WTC11 (cell line): ENCODE measurements at regions not wholly inside any gene's neighbourhood (a gene's known extent, or its start where the extent isn't known, plus 50 kb on each side); places are given as distances from the start of the nearest gene placed in this dataset.
A peak's percentile ranks its signal among the peaks of the same experiment; 100 is the strongest.

ENCODE experiments used
- ATAC-seq: fragments of 200-7000 bp; cut with Tn5 transposase; 2 replicates; pipeline ENCODE4 v1.10.0; 2021; ENCODE audit warnings: mild to moderate bottlenecking, moderate library complexity
- CTCF ChIA-PET: fragments of 300-600 bp; sonication (Branson Sonifier 250); formaldehyde crosslinking; loops from one replicate; lab custom pipeline; 2021; ENCODE audit warnings: antibody characterized with exemption; lab: Charles Lee
- POLR2A ChIA-PET: fragments of 350-600 bp; sonication (Branson Sonifier 250); formaldehyde crosslinking; loops from one replicate; lab custom pipeline; 2021; ENCODE audit warnings: antibody characterized with exemption; lab: Charles Lee
- DNase-seq: peaks from one replicate; pipeline ENCODE4 v3.0.0; 2021; ENCODE audit warnings: low spot score
- H3K27ac Mint-ChIP-seq: 2 replicates; pipeline ENCODE4 v1.8.0; 2021; ENCODE audit warnings: mixed read lengths
- H3K27me3 Mint-ChIP-seq: 2 replicates; pipeline ENCODE4 v1.8.0; 2021; ENCODE audit warnings: low read depth, mild to moderate bottlenecking, moderate library complexity, mixed read lengths
- H3K36me3 Mint-ChIP-seq: 2 replicates; pipeline ENCODE4 v1.8.0; 2021; ENCODE audit warnings: mixed read lengths
- H3K4me1 Mint-ChIP-seq: 2 replicates; pipeline ENCODE4 v1.8.0; 2022; ENCODE audit warnings: mixed read lengths
- H3K4me3 Mint-ChIP-seq: 2 replicates; pipeline ENCODE4 v1.8.0; 2021; ENCODE audit warnings: mild to moderate bottlenecking, moderate library complexity, mixed read lengths
- H3K9me3 Mint-ChIP-seq: 2 replicates; pipeline ENCODE4 v1.8.0; 2021; ENCODE audit warnings: mixed read lengths
- CBFB ChIP-seq: sonication (generic); formaldehyde crosslinking; IDR thresholded peaks from 2 replicates; pipeline ENCODE4 v1.8.1; 2022; ENCODE audit warnings: mild to moderate bottlenecking, low read depth, missing genetic modification reagents
- CREB1 ChIP-seq: sonication (generic); formaldehyde crosslinking; IDR thresholded peaks from 2 replicates; pipeline ENCODE4 v1.8.0; 2023; ENCODE audit warnings: mild to moderate bottlenecking, missing genetic modification reagents
- ELF4 ChIP-seq: sonication (generic); formaldehyde crosslinking; IDR thresholded peaks from 2 replicates; pipeline ENCODE4 v1.8.1; 2022; ENCODE audit warnings: low read depth, mild to moderate bottlenecking, moderate library complexity, missing genetic modification reagents
- ETV6 ChIP-seq: sonication (generic); formaldehyde crosslinking; IDR thresholded peaks from 2 replicates; pipeline ENCODE4 v1.8.1; 2022; ENCODE audit warnings: mild to moderate bottlenecking, missing genetic modification reagents
- MYBL2 ChIP-seq: sonication (generic); formaldehyde crosslinking; IDR thresholded peaks from 2 replicates; pipeline ENCODE4 v1.8.1; 2023; ENCODE audit warnings: mild to moderate bottlenecking, moderate library complexity, missing genetic modification reagents
- NR2C2 ChIP-seq: sonication (generic); formaldehyde crosslinking; IDR thresholded peaks from 2 replicates; pipeline ENCODE4 v1.8.0; 2022; ENCODE audit warnings: mild to moderate bottlenecking, missing genetic modification reagents
- OVOL2 ChIP-seq: fragments of 250-450 bp; sonication (Bioruptor Pico); IDR thresholded peaks from 2 replicates; pipeline ENCODE4 v1.9.0; 2021; ENCODE audit warnings: mild to moderate bottlenecking, borderline replicate concordance
- SMAD3 ChIP-seq: sonication (generic); formaldehyde crosslinking; IDR thresholded peaks from 2 replicates; pipeline ENCODE4 v1.8.0; 2022; ENCODE audit warnings: missing genetic modification reagents, mild to moderate bottlenecking, borderline replicate concordance
- SOX15 ChIP-seq: fragments of 250-450 bp; sonication (Bioruptor Pico); IDR thresholded peaks from 2 replicates; pipeline ENCODE4 v1.9.0; 2021; ENCODE audit warnings: mild to moderate bottlenecking
- TCF7 ChIP-seq: sonication (generic); formaldehyde crosslinking; IDR thresholded peaks from 2 replicates; pipeline ENCODE4 v1.8.0; 2022; ENCODE audit warnings: mild to moderate bottlenecking, low read depth, missing genetic modification reagents, moderate library complexity
- ZBTB21 ChIP-seq: sonication (generic); formaldehyde crosslinking; IDR thresholded peaks from 2 replicates; pipeline ENCODE4 v1.8.1; 2023; ENCODE audit warnings: mild to moderate bottlenecking, missing genetic modification reagents, borderline replicate concordance
- ZNF232 ChIP-seq: sonication (generic); formaldehyde crosslinking; IDR thresholded peaks from 2 replicates; pipeline ENCODE4 v1.8.0; 2022; ENCODE audit warnings: mild to moderate bottlenecking, missing genetic modification reagents
- ZNF263 ChIP-seq: sonication (generic); formaldehyde crosslinking; IDR thresholded peaks from 2 replicates; pipeline ENCODE4 v1.8.1; 2022; ENCODE audit warnings: low read depth, mild to moderate bottlenecking, moderate library complexity, missing genetic modification reagents
- ZNF416 ChIP-seq: fragments of 250-450 bp; sonication (Bioruptor Pico); IDR thresholded peaks from 2 replicates; pipeline ENCODE4 v1.9.0; 2021; ENCODE audit warnings: mild to moderate bottlenecking, inconsistent platforms
- ZNF423 ChIP-seq: fragments of 250-450 bp; sonication (Bioruptor Pico); IDR thresholded peaks from 2 replicates; pipeline ENCODE4 v2.1.2; 2022; ENCODE audit warnings: mild to moderate bottlenecking, moderate library complexity
- TF ChIP-seq, protein P1 (sequence below): sonication (generic); formaldehyde crosslinking; IDR thresholded peaks from 2 replicates; pipeline ENCODE4 v1.8.1; 2022; ENCODE audit warnings: mild to moderate bottlenecking, missing genetic modification reagents, moderate library complexity, borderline replicate concordance
- TF ChIP-seq, protein P2 (sequence below): sonication (generic); formaldehyde crosslinking; IDR thresholded peaks from 2 replicates; pipeline ENCODE4 v1.8.1; 2023; ENCODE audit warnings: mild to moderate bottlenecking, missing genetic modification reagents
- TF ChIP-seq, protein P3 (sequence below): fragments of 250-450 bp; sonication (Bioruptor Pico); IDR thresholded peaks from 2 replicates; pipeline ENCODE4 v1.9.0; 2021; ENCODE audit warnings: mild to moderate bottlenecking, borderline replicate concordance
- TF ChIP-seq, protein P4 (sequence below): fragments of 250-450 bp; sonication (Bioruptor Pico); IDR thresholded peaks from 2 replicates; pipeline ENCODE4 v1.8.0; 2021; ENCODE audit warnings: mild to moderate bottlenecking
- TF ChIP-seq, protein P5 (sequence below): fragments of 200-600 bp; IDR thresholded peaks from 2 replicates; pipeline ENCODE4 v1.8.0; 2022; ENCODE audit warnings: antibody characterized with exemption
- TF ChIP-seq, protein P6 (sequence below): sonication (generic); formaldehyde crosslinking; conservative IDR thresholded peaks from 2 replicates; pipeline ENCODE4 v1.8.1; 2023; ENCODE audit warnings: mild to moderate bottlenecking, low read depth, missing genetic modification reagents, moderate library complexity
- TF ChIP-seq, protein P7 (sequence below): fragments of 250-450 bp; sonication (Bioruptor Pico); conservative IDR thresholded peaks from 2 replicates; pipeline ENCODE4 v1.9.0; 2021; ENCODE audit warnings: mild to moderate bottlenecking

DNA sequence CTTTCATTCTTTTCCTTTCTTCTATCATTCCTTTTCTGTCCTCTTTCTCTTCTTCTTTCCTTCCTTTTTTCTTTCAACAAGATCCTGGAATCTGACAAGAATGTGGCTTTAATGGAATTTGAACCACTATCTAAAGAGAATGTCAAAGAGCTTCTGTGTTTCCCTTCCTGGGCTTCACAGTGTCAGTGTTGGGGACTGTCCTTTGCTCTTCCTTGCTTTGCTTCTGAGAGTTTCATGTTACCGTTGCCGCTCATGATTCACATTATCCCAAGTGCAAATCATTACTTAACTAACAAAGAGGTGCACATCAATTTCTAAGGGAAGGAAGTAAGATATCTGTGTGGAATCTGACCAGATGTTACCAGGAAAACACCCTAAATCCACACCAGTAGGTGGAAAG, 90.5 kb upstream of the DDIT4L start:
- no peak overlapping the region for H3K4me3 Mint-ChIP-seq
- no peaks in the 10 kb centered on the region for H3K36me3 Mint-ChIP-seq
- H3K27me3 Mint-ChIP-seq = no peaks in the 10 kb centered on the region
- no peak for TF ChIP-seq ETV6 (CRISPR knock-in tag)
- TF ChIP-seq NR2C2 = no peak
- TF ChIP-seq, protein P1, sequence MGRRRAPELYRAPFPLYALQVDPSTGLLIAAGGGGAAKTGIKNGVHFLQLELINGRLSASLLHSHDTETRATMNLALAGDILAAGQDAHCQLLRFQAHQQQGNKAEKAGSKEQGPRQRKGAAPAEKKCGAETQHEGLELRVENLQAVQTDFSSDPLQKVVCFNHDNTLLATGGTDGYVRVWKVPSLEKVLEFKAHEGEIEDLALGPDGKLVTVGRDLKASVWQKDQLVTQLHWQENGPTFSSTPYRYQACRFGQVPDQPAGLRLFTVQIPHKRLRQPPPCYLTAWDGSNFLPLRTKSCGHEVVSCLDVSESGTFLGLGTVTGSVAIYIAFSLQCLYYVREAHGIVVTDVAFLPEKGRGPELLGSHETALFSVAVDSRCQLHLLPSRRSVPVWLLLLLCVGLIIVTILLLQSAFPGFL = no peak
- no peak for TF ChIP-seq CREB1 (CRISPR knock-in tag)
- no peak for TF ChIP-seq CBFB
- TF ChIP-seq, protein P2, sequence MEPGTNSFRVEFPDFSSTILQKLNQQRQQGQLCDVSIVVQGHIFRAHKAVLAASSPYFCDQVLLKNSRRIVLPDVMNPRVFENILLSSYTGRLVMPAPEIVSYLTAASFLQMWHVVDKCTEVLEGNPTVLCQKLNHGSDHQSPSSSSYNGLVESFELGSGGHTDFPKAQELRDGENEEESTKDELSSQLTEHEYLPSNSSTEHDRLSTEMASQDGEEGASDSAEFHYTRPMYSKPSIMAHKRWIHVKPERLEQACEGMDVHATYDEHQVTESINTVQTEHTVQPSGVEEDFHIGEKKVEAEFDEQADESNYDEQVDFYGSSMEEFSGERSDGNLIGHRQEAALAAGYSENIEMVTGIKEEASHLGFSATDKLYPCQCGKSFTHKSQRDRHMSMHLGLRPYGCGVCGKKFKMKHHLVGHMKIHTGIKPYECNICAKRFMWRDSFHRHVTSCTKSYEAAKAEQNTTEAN (CRISPR knock-in tag) = no peak
- TF ChIP-seq ZNF232 = no peak
- no peak for TF ChIP-seq TCF7 (CRISPR knock-in tag)
- TF ChIP-seq ZNF423 (CRISPR knock-in tag) = no peak
- TF ChIP-seq ZNF416 (CRISPR knock-in tag) = no peak
- TF ChIP-seq SMAD3 (CRISPR knock-in tag) = no peak
- no peak for TF ChIP-seq ZNF263 (CRISPR knock-in tag)
- TF ChIP-seq, protein P3, sequence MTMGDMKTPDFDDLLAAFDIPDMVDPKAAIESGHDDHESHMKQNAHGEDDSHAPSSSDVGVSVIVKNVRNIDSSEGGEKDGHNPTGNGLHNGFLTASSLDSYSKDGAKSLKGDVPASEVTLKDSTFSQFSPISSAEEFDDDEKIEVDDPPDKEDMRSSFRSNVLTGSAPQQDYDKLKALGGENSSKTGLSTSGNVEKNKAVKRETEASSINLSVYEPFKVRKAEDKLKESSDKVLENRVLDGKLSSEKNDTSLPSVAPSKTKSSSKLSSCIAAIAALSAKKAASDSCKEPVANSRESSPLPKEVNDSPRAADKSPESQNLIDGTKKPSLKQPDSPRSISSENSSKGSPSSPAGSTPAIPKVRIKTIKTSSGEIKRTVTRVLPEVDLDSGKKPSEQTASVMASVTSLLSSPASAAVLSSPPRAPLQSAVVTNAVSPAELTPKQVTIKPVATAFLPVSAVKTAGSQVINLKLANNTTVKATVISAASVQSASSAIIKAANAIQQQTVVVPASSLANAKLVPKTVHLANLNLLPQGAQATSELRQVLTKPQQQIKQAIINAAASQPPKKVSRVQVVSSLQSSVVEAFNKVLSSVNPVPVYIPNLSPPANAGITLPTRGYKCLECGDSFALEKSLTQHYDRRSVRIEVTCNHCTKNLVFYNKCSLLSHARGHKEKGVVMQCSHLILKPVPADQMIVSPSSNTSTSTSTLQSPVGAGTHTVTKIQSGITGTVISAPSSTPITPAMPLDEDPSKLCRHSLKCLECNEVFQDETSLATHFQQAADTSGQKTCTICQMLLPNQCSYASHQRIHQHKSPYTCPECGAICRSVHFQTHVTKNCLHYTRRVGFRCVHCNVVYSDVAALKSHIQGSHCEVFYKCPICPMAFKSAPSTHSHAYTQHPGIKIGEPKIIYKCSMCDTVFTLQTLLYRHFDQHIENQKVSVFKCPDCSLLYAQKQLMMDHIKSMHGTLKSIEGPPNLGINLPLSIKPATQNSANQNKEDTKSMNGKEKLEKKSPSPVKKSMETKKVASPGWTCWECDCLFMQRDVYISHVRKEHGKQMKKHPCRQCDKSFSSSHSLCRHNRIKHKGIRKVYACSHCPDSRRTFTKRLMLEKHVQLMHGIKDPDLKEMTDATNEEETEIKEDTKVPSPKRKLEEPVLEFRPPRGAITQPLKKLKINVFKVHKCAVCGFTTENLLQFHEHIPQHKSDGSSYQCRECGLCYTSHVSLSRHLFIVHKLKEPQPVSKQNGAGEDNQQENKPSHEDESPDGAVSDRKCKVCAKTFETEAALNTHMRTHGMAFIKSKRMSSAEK (CRISPR knock-in tag) = no peak
- TF ChIP-seq, protein P4, sequence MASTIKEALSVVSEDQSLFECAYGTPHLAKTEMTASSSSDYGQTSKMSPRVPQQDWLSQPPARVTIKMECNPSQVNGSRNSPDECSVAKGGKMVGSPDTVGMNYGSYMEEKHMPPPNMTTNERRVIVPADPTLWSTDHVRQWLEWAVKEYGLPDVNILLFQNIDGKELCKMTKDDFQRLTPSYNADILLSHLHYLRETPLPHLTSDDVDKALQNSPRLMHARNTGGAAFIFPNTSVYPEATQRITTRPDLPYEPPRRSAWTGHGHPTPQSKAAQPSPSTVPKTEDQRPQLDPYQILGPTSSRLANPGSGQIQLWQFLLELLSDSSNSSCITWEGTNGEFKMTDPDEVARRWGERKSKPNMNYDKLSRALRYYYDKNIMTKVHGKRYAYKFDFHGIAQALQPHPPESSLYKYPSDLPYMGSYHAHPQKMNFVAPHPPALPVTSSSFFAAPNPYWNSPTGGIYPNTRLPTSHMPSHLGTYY = no peak
- TF ChIP-seq SOX15 (CRISPR knock-in tag) = no peak
- no peak for TF ChIP-seq ELF4
- no peak for TF ChIP-seq OVOL2
- TF ChIP-seq ZBTB21 = no peak
- TF ChIP-seq, protein P5, sequence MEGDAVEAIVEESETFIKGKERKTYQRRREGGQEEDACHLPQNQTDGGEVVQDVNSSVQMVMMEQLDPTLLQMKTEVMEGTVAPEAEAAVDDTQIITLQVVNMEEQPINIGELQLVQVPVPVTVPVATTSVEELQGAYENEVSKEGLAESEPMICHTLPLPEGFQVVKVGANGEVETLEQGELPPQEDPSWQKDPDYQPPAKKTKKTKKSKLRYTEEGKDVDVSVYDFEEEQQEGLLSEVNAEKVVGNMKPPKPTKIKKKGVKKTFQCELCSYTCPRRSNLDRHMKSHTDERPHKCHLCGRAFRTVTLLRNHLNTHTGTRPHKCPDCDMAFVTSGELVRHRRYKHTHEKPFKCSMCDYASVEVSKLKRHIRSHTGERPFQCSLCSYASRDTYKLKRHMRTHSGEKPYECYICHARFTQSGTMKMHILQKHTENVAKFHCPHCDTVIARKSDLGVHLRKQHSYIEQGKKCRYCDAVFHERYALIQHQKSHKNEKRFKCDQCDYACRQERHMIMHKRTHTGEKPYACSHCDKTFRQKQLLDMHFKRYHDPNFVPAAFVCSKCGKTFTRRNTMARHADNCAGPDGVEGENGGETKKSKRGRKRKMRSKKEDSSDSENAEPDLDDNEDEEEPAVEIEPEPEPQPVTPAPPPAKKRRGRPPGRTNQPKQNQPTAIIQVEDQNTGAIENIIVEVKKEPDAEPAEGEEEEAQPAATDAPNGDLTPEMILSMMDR = no peak
- no peaks in the 10 kb centered on the region for H3K9me3 Mint-ChIP-seq
- CTCF ChIA-PET = no interaction called here
- DNase-seq (no peak), ATAC-seq (peak; percentile 26; the same call in 1 of the 2 replicates)
- POLR2A ChIA-PET = no interaction called here
- peak overlapping the region; percentile 7; the same call in 1 of the 2 replicates for H3K27ac Mint-ChIP-seq
- peaks cover 34% of the 10 kb centered on the region for H3K4me1 Mint-ChIP-seq

DNA sequence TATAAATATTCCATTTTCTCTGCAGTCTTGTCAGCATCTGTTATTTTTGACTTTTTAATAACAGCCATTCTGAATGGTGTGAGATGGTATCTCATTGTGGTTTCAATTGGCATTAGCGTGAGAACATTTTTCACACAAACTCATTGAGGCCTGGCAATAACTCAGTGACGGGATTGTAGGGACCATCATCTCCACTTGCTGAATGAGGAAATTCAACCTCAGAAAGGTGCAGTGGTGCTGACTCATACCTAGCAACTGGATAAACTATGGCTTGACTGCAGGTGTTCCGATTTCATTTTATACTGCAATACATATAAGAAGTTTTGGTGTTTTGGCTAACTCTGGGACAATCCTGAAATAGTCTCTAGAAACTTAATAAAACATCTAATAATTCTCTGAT, 88.3 kb upstream of the DDIT4L start:
- DNase-seq (no peak), ATAC-seq (no peak)
- H3K4me1 Mint-ChIP-seq = peaks cover 13% of the 10 kb centered on the region
- H3K4me3 Mint-ChIP-seq = no peak overlapping the region
- ChIA-PET CTCF (no interaction called here), POLR2A (no interaction called here)
- no peaks in the 10 kb centered on the region for H3K27me3 Mint-ChIP-seq
- no peaks in the 10 kb centered on the region for H3K36me3 Mint-ChIP-seq
- H3K9me3 Mint-ChIP-seq = no peaks in the 10 kb centered on the region
- no peak overlapping the region for H3K27ac Mint-ChIP-seq
- TF ChIP-seq MYBL2 = no peak
- no peak for TF ChIP-seq ZNF263 (CRISPR knock-in tag)
- TF ChIP-seq, protein P6, sequence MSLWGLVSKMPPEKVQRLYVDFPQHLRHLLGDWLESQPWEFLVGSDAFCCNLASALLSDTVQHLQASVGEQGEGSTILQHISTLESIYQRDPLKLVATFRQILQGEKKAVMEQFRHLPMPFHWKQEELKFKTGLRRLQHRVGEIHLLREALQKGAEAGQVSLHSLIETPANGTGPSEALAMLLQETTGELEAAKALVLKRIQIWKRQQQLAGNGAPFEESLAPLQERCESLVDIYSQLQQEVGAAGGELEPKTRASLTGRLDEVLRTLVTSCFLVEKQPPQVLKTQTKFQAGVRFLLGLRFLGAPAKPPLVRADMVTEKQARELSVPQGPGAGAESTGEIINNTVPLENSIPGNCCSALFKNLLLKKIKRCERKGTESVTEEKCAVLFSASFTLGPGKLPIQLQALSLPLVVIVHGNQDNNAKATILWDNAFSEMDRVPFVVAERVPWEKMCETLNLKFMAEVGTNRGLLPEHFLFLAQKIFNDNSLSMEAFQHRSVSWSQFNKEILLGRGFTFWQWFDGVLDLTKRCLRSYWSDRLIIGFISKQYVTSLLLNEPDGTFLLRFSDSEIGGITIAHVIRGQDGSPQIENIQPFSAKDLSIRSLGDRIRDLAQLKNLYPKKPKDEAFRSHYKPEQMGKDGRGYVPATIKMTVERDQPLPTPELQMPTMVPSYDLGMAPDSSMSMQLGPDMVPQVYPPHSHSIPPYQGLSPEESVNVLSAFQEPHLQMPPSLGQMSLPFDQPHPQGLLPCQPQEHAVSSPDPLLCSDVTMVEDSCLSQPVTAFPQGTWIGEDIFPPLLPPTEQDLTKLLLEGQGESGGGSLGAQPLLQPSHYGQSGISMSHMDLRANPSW = no peak
- no peak for TF ChIP-seq ETV6 (CRISPR knock-in tag)
- TF ChIP-seq OVOL2 = no peak
- TF ChIP-seq, protein P7, sequence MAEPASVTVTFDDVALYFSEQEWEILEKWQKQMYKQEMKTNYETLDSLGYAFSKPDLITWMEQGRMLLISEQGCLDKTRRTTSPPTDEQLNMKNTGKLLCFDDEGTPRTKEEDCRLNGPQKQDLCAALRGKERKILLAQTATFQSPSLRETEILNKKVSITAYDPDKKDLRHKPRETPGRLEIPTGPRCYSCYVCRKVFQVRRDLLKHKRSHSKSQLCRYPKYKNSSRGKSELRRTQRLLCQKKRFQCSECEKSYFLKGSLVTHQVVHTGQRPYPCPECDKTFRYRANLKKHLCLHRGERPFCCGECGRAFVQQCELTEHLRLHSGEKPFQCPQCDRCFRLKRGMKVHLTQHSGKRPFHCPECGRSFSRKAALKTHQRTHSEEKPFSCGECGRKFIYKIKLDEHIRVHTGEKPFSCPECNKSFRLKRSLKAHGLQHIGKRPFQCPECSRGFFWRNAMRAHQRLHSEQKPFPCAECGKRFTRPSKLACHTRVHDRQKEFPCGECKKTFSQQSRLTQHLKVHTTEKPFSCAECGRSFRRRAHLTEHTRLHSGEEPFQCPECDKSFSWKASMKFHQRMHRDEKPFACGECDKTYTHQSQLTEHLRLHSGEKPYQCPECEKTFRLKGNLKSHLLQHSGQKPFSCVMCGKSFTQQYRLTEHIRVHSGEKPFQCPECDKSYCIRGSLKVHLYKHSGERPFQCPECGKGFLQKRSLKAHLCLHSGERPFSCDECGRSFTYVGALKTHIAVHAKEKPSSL = no peak
